ENCODE measurements at regions not wholly inside any gene's neighbourhood (a gene's known extent, or its start where the extent isn't known, plus 50 kb on each side); places are given as distances from the start of the nearest gene placed in this dataset.
A peak's percentile ranks its signal among the peaks of the same experiment; 100 is the strongest.

- H3K27me3 ChIP-seq (ENCODE audit: low read depth), result no peaks in the 10 kb centered on the region
- H3K4me3 ChIP-seq, result no peak overlapping the region
- no peaks in the 10 kb centered on the region for H3K4me1 ChIP-seq
- no peak overlapping the region for H3K27ac ChIP-seq
- DNase-seq (no peak), ATAC-seq (no peak)
- intact Hi-C loops (cut with DNase I), result no loop called here
- TF ChIP-seq CTCF (IDR thresholded peaks at IDR 0.05), result no peak
- H3K9me3 ChIP-seq, result peaks cover 10% of the 10 kb centered on the region
- H3K36me3 ChIP-seq, result no peaks in the 10 kb centered on the region
Observed at GRCh38 chr7:52980129-52980528, 55.3 kb upstream of the POM121L12 start.

DNA sequence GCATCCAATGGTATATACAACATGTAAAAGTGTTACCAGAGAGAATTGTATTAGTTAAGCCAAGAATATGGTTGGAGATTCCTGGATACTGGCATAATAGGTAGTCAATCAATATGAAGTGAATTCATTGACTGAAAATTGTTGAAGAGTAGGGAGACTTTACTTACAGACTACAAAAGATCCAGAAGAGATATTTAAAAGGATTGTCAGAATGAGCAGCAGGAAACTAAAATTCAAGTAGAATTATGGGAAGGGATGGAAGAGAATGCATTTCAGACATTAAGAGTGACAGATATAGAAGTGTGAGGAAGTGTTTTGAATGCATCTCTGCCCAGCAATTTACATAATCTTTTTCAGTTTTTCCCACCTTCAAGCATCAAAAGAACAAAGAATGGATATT lies 62.3 kb upstream of the POM121L12 start:
- intact Hi-C loops (cut with DNase I), result no loop called here
- DNase-seq (no peak), ATAC-seq (no peak)

GRCh38 chr7:52962402-52963076 lies 72.9 kb upstream of the POM121L12 start:
- Histone ChIP-seq H3K36me3 (no peaks in the 10 kb centered on the region), H3K27me3 (ENCODE audit: low read depth) (no peaks in the 10 kb centered on the region), H3K27ac (no peak overlapping the region), H3K9me3 (no peaks in the 10 kb centered on the region), H3K4me3 (no peak overlapping the region), H3K4me1 (no peaks in the 10 kb centered on the region)
- ATAC-seq (peak in 1 of 2 donors; percentile 39), DNase-seq (no peak)
- intact Hi-C loops (cut with DNase I), result no loop called here
- TF ChIP-seq CTCF (IDR thresholded peaks at IDR 0.05), result no peak

More for the DNA sequence above, 62.3 kb upstream of the POM121L12 start:
- Histone ChIP-seq H3K4me1 (no peaks in the 10 kb centered on the region), H3K27me3 (ENCODE audit: low read depth) (no peaks in the 10 kb centered on the region), H3K36me3 (no peaks in the 10 kb centered on the region), H3K27ac (no peak overlapping the region), H3K9me3 (no peaks in the 10 kb centered on the region), H3K4me3 (no peak overlapping the region)
- TF ChIP-seq CTCF (IDR thresholded peaks at IDR 0.05), result no peak

DNA sequence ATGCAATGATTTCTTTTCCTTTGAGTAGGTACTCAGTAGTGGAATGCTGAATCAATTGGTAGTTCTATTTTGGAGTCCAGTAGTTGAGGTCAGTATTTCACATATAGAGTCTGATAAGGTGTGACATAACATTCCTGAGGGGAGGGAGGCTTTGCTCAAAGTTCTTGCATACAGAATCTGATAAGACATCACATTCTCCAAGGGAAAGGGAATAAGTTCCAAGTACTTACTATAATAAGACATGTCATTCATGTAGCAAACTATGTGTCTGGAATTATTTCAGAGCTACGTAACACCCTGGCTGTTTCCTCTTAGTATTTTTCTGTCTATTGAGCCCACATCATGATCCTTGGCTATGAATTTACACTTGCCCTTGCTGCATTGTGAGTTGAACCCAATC lies 74.3 kb upstream of the POM121L12 start:
- Histone ChIP-seq H3K27me3 (ENCODE audit: low read depth) (no peaks in the 10 kb centered on the region), H3K4me1 (no peaks in the 10 kb centered on the region), H3K36me3 (no peaks in the 10 kb centered on the region), H3K27ac (no peak overlapping the region), H3K9me3 (no peaks in the 10 kb centered on the region), H3K4me3 (no peak overlapping the region)
- intact Hi-C loops (cut with DNase I), result no loop called here
- no peak for DNase-seq
- ATAC-seq, result no peak
- no peak for TF ChIP-seq CTCF (IDR thresholded peaks at IDR 0.05)

- Histone ChIP-seq H3K9me3 (no peaks in the 10 kb centered on the region), H3K27ac (no peak overlapping the region), H3K36me3 (no peaks in the 10 kb centered on the region), H3K27me3 (ENCODE audit: low read depth) (no peaks in the 10 kb centered on the region), H3K4me3 (no peak overlapping the region), H3K4me1 (no peaks in the 10 kb centered on the region)
- DNase-seq, result no peak
- intact Hi-C loops (cut with DNase I), result no loop called here
- no peak for ATAC-seq
- TF ChIP-seq CTCF (IDR thresholded peaks at IDR 0.05), result no peak
Observed at GRCh38 chr7:52959878-52960660, 75.4 kb upstream of the POM121L12 start.
